ENCODE measurements at regions not wholly inside any gene's neighbourhood (a gene's known extent, or its start where the extent isn't known, plus 50 kb on each side); places are given as distances from the start of the nearest gene placed in this dataset.
"Not testable (repeated sequence)": the region's sequence is repeated elsewhere in the genome, so short reads cannot be mapped to it uniquely, and the experiment has no call there.

DNA sequence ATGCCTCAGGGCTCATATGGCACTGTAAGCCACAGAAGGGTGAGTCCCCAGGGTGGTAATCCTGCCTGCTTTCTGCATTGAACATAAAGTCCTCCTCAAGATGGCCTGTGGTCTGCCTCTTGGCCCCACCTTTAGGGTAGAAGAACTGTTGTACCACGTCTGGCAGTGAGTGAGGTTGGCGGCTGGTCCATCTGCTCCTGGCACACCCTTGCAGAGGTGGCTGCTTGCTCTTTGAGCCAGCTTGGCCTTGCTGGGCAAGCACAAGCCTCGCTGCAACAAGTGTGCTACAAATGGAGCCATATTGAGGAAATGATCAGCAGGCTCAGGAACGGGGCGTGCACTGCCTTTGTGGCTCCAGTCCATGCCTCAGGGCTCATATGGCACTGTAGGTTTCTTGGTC is 1524.0 kb upstream of the USP9Y start:
- not testable (repeated sequence) for DNase-seq

DNA sequence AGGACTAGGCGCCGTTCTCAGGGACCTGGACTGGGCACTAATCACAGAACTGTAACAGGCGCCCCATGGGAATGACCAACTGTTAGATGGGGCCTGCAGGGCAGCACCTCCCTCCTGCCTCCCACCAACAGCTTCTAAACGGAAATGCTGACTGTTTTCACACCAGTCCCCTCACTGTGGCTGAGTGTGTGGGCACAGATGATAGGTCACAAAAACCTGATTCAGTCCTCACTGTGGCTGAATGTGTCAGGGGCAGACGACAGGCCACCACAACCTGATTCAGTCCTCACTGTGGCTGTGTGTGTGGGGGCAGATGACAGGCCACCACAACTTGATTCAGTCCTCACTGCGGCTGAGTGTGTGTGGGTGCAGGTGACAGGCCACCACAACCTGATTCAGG is 1499.9 kb upstream of the USP9Y start:
- DNase-seq = not testable (repeated sequence)

DNA sequence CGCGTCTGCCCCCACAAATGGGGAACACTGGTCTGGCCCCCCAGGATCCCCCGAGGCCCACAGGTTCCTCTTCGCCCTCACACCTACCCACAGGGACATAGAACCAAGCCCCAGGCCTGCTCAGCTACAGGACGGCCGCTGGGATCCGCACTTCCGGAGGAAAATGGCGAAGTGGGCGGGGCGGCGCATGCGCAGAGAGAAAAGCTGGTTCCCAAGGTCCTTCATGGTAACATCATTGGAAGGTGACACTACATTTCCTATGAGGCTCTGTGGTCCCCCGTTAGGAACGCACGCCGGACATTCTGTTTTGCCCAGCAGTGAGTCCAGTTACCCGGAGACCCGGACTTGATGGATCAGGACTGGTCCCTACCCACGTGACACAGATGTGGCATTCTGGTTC is 1486.2 kb upstream of the USP9Y start:
- DNase-seq = not testable (repeated sequence)

All from CD4-positive, alpha-beta T cell treated with Interferon gamma for 1 hour (primary cell).